ENCODE measurements at regions not wholly inside any gene's neighbourhood (a gene's known extent, or its start where the extent isn't known, plus 50 kb on each side); places are given as distances from the start of the nearest gene placed in this dataset.

GRCh38 chr21:23876925-23877558 lies 1730.2 kb downstream of the MRPL39 start:
- 85 to 88% methylated on average over 5 of the region's 5 CpGs for WGBS, 2 donors
- Histone ChIP-seq H3K4me3 (no peak overlapping the region), H3K9me3 (no peaks in the 10 kb centered on the region), H3K36me3 (no peaks in the 10 kb centered on the region), H3K27me3 (no peaks in the 10 kb centered on the region), H3K27ac (no peak overlapping the region), H3K4me1 (no peaks in the 10 kb centered on the region)
- intact Hi-C loops (cut with DNase I) = no loop called here
- TF ChIP-seq POLR2AphosphoS5 (IDR thresholded peaks at IDR 0.05) = no peak
- no peak for TF ChIP-seq POLR2A (IDR thresholded peaks at IDR 0.05)
- no peak for TF ChIP-seq EP300 (IDR thresholded peaks at IDR 0.05)
- TF ChIP-seq CTCF (IDR thresholded peaks at IDR 0.05) = no peak
- no peak for DNase-seq

- DNase-seq = no peak
- Histone ChIP-seq H3K4me3 (no peak overlapping the region), H3K27me3 (no peaks in the 10 kb centered on the region), H3K9me3 (no peaks in the 10 kb centered on the region), H3K36me3 (no peaks in the 10 kb centered on the region), H3K4me1 (no peaks in the 10 kb centered on the region), H3K27ac (no peak overlapping the region)
- 77 to 88% methylated on average over 3 of the region's 3 CpGs for WGBS, 2 donors
- no peak for TF ChIP-seq EP300 (IDR thresholded peaks at IDR 0.05)
- no peak for TF ChIP-seq POLR2AphosphoS5 (IDR thresholded peaks at IDR 0.05)
- intact Hi-C loops (cut with DNase I) = no loop called here
These were observed 1733.0 kb downstream of the MRPL39 start for GRCh38 chr21:23874271-23874670.

- no peak overlapping the region for H3K27ac ChIP-seq
- no peak for TF ChIP-seq POLR2A (IDR thresholded peaks at IDR 0.05)
- no peak for TF ChIP-seq EP300 (IDR thresholded peaks at IDR 0.05)
- no peak for TF ChIP-seq CTCF (IDR thresholded peaks at IDR 0.05)
- TF ChIP-seq POLR2AphosphoS5 (IDR thresholded peaks at IDR 0.05) = no peak
- H3K27me3 ChIP-seq = no peaks in the 10 kb centered on the region
- intact Hi-C loops (cut with DNase I) = no loop called here
- 39 to 66% methylated on average over 6 of the region's 6 CpGs for WGBS, 2 donors
- H3K36me3 ChIP-seq = no peaks in the 10 kb centered on the region
- no peak for DNase-seq
- H3K4me1 ChIP-seq = no peaks in the 10 kb centered on the region
- no peak overlapping the region for H3K4me3 ChIP-seq
- H3K9me3 ChIP-seq = peaks cover 0 to 3% (median 0%) of the 10 kb centered on the region in 4 donors
These were observed 1745.3 kb downstream of the MRPL39 start for GRCh38 chr21:23861911-23862504.

- WGBS, 2 donors = 70 to 87% methylated on average over 2 of the region's 2 CpGs
- Histone ChIP-seq H3K9me3 (no peaks in the 10 kb centered on the region), H3K27ac (no peak overlapping the region), H3K36me3 (no peaks in the 10 kb centered on the region), H3K4me1 (no peaks in the 10 kb centered on the region), H3K4me3 (no peak overlapping the region), H3K27me3 (no peaks in the 10 kb centered on the region)
- intact Hi-C loops (cut with DNase I) = no loop called here
- DNase-seq = no peak
- no peak for TF ChIP-seq CTCF (IDR thresholded peaks at IDR 0.05)
- TF ChIP-seq POLR2AphosphoS5 (IDR thresholded peaks at IDR 0.05) = no peak
- TF ChIP-seq POLR2A (IDR thresholded peaks at IDR 0.05) = no peak
- no peak for TF ChIP-seq EP300 (IDR thresholded peaks at IDR 0.05)
These were observed 1748.4 kb downstream of the MRPL39 start for GRCh38 chr21:23858878-23859277.

GRCh38 chr21:23853796-23854379 lies 1753.4 kb downstream of the MRPL39 start:
- H3K27ac ChIP-seq = no peak overlapping the region
- WGBS, 2 donors = 21 to 22% methylated on average over 1 of the region's 1 CpG
- no peak overlapping the region for H3K4me3 ChIP-seq
- no peak for DNase-seq
- TF ChIP-seq CTCF (IDR thresholded peaks at IDR 0.05) = peak in 2 of 4 experiments; percentile 30 to 43
- no peak for TF ChIP-seq POLR2A (IDR thresholded peaks at IDR 0.05)
- no peak for TF ChIP-seq EP300 (IDR thresholded peaks at IDR 0.05)
- no peak for TF ChIP-seq POLR2AphosphoS5 (IDR thresholded peaks at IDR 0.05)
- no peaks in the 10 kb centered on the region for H3K36me3 ChIP-seq
- intact Hi-C loops (cut with DNase I) = loop anchor here (5.0 kb wide), 1 partner anchor 1533 kb away; no protein-coding TSS in a partner anchor
- H3K4me1 ChIP-seq = no peaks in the 10 kb centered on the region
- no peaks in the 10 kb centered on the region for H3K9me3 ChIP-seq
- H3K27me3 ChIP-seq = no peaks in the 10 kb centered on the region
